ENCODE measurements at regions not wholly inside any gene's neighbourhood (a gene's known extent, or its start where the extent isn't known, plus 50 kb on each side); places are given as distances from the start of the nearest gene placed in this dataset.

DNA sequence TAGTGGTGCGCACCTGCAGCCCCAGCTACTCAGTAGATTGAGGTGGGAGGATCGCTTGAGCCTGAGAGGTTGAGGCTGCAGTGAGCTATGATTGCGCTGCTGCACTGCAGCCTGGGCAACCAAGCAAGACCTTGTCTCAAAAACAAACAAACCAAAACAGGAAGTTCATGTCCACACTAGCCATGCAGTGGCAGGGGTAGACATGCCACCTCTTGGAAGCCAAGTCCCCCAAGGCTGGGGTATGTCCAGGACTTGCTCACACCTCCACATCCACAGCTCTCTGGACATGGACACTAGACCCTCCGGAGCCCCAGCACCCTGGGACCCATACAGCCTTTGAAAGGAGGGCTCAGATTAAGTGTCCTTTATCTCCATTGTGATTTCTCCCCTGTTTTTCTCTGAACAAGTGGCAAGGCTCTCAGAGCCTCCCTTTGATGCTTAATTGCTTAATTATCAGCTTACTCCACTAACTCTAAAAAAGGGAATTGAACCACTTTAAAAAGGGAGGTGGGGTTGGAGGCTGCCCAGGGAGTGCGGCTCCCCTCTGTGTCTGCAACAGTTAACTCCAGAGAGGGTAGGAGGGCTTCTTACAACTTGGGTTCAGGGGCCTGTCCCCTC lies 424.6 kb upstream of the C16orf82 start:
- TF ChIP-seq, protein P1, sequence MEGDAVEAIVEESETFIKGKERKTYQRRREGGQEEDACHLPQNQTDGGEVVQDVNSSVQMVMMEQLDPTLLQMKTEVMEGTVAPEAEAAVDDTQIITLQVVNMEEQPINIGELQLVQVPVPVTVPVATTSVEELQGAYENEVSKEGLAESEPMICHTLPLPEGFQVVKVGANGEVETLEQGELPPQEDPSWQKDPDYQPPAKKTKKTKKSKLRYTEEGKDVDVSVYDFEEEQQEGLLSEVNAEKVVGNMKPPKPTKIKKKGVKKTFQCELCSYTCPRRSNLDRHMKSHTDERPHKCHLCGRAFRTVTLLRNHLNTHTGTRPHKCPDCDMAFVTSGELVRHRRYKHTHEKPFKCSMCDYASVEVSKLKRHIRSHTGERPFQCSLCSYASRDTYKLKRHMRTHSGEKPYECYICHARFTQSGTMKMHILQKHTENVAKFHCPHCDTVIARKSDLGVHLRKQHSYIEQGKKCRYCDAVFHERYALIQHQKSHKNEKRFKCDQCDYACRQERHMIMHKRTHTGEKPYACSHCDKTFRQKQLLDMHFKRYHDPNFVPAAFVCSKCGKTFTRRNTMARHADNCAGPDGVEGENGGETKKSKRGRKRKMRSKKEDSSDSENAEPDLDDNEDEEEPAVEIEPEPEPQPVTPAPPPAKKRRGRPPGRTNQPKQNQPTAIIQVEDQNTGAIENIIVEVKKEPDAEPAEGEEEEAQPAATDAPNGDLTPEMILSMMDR (IDR thresholded peaks at IDR 0.05; ENCODE audit: low read length), result no peak
- TF ChIP-seq EZH2 (IDR thresholded peaks at IDR 0.05; ENCODE audit: borderline replicate concordance, low read length), result no peak
